HEK293 (cell line): ENCODE measurements at regions not wholly inside any gene's neighbourhood (a gene's known extent, or its start where the extent isn't known, plus 50 kb on each side); places are given as distances from the start of the nearest gene placed in this dataset.

ENCODE experiments used
- CTCF ChIA-PET: fragments of 350-600 bp; formaldehyde crosslinking; extraction: SDS; loops from one replicate; lab custom pipeline; 2021; ENCODE audit warnings: antibody characterized with exemption; lab: Yijun Ruan, JAX
- POLR2A ChIA-PET: fragments of 300-600 bp; formaldehyde crosslinking; extraction: SDS; loops from one replicate; lab custom pipeline; 2020; ENCODE audit warnings: antibody characterized with exemption, inconsistent platforms; lab: Yijun Ruan, JAX
- H3K27ac ChIP-seq: fragments of 200-500 bp; sonication (Bioruptor generic); 2 replicates; pipeline ENCODE4 v1.5.1; 2014; ENCODE audit warnings: low read depth, low read length, control low read depth, inconsistent platforms; ENCODE audit errors: extremely low read depth
- H3K36me3 ChIP-seq, 2 experiments: fragments of 200-500 bp in 1 of 2; sonication (Bioruptor generic) in 1 of 2; 1 replicate in 1 of 2; 2 replicates in 1 of 2; pipeline ENCODE4 v1.5.1; 2014 to 2017; ENCODE audit warnings: inconsistent platforms in 2 of 2, low read length in 2 of 2; ENCODE audit not compliant: control insufficient read depth in 2 of 2, insufficient read depth in 1 of 2
- H3K4me1 ChIP-seq: fragments of 200-500 bp; sonication (Bioruptor generic); 2 replicates; pipeline ENCODE4 v1.5.1; 2014; ENCODE audit warnings: mild to moderate bottlenecking, low read length, inconsistent platforms; ENCODE audit not compliant: control insufficient read depth, insufficient read depth
- H3K4me3 ChIP-seq: 2 replicates; pipeline ENCODE4 v1.5.1; 2011; ENCODE audit warnings: low read depth, mild to moderate bottlenecking, control low read depth, low read length, moderate library complexity
- H3K9me3 ChIP-seq: fragments of 200-500 bp; sonication (Bioruptor generic); 2 replicates; pipeline ENCODE4 v1.5.1; 2014; ENCODE audit warnings: low read depth, low read length, inconsistent platforms; ENCODE audit not compliant: control insufficient read depth, insufficient read depth
- KLF7 ChIP-seq: fragments of 450-650 bp; formaldehyde crosslinking; IDR thresholded peaks from 2 replicates; pipeline ENCODE4 v1.5.1; 2016; ENCODE audit warnings: missing biosample characterization, missing genetic modification characterization, borderline replicate concordance
- MYNN ChIP-seq: fragments of 450-650 bp; formaldehyde crosslinking; IDR thresholded peaks from 2 replicates; pipeline ENCODE4 v1.5.1; 2016; ENCODE audit warnings: missing biosample characterization, missing genetic modification characterization, borderline replicate concordance
- MZF1 ChIP-seq: fragments of 450-650 bp; formaldehyde crosslinking; IDR thresholded peaks from 2 replicates; pipeline ENCODE4 v1.5.1; 2017; ENCODE audit warnings: missing biosample characterization, missing genetic modification characterization, borderline replicate concordance
- REPIN1 ChIP-seq: fragments of 450-650 bp; formaldehyde crosslinking; IDR thresholded peaks from 2 replicates; pipeline ENCODE4 v1.5.1; 2017; ENCODE audit warnings: missing biosample characterization, missing genetic modification characterization, low read depth
- SCRT1 ChIP-seq: fragments of 450-650 bp; formaldehyde crosslinking; IDR thresholded peaks from 2 replicates; pipeline ENCODE4 v1.5.1; 2016; ENCODE audit warnings: missing biosample characterization, missing genetic modification characterization, borderline replicate concordance
- WT1 ChIP-seq: fragments of 450-650 bp; formaldehyde crosslinking; IDR thresholded peaks from 2 replicates; pipeline ENCODE4 v1.5.1; 2016; ENCODE audit warnings: missing biosample characterization, missing genetic modification characterization
- ZNF112 ChIP-seq: fragments of 450-650 bp; formaldehyde crosslinking; IDR thresholded peaks from 2 replicates; pipeline ENCODE4 v1.5.0; 2017; ENCODE audit warnings: missing biosample characterization, missing genetic modification characterization
- ZNF146 ChIP-seq: fragments of 450-650 bp; formaldehyde crosslinking; IDR thresholded peaks from 2 replicates; pipeline ENCODE4 v1.5.1; 2016; ENCODE audit warnings: missing biosample characterization, missing genetic modification characterization
- ZNF155 ChIP-seq: fragments of 450-650 bp; formaldehyde crosslinking; IDR thresholded peaks from 2 replicates; pipeline ENCODE4 v1.5.1; 2016; ENCODE audit warnings: missing biosample characterization, missing genetic modification characterization
- ZNF157 ChIP-seq: fragments of 450-650 bp; formaldehyde crosslinking; IDR thresholded peaks from 2 replicates; pipeline ENCODE4 v1.5.1; 2016; ENCODE audit warnings: missing biosample characterization, missing genetic modification characterization
- ZNF202 ChIP-seq: fragments of 450-650 bp; formaldehyde crosslinking; IDR thresholded peaks from 2 replicates; pipeline ENCODE4 v1.5.1; 2016; ENCODE audit warnings: missing biosample characterization, missing genetic modification characterization, borderline replicate concordance
- ZNF37A ChIP-seq: fragments of 450-650 bp; IDR thresholded peaks from 2 replicates; pipeline ENCODE4 v1.5.1; 2018; ENCODE audit warnings: missing biosample characterization, missing genetic modification characterization
- ZNF433 ChIP-seq: fragments of 450-650 bp; formaldehyde crosslinking; IDR thresholded peaks from 2 replicates; pipeline ENCODE4 v1.5.1; 2016; ENCODE audit warnings: missing biosample characterization, missing genetic modification characterization, low read depth
- TF ChIP-seq, protein P1 (sequence below): fragments of 450-650 bp; formaldehyde crosslinking; optimal IDR thresholded peaks from 2 replicates; pipeline ENCODE3; 2016; ENCODE audit warnings: missing biosample characterization, mild to moderate bottlenecking, missing genetic modification characterization
- TF ChIP-seq, protein P2 (sequence below): fragments of 450-650 bp; formaldehyde crosslinking; IDR thresholded peaks from 2 replicates; pipeline ENCODE4 v1.5.1; 2017; ENCODE audit warnings: missing biosample characterization, missing genetic modification characterization

DNA sequence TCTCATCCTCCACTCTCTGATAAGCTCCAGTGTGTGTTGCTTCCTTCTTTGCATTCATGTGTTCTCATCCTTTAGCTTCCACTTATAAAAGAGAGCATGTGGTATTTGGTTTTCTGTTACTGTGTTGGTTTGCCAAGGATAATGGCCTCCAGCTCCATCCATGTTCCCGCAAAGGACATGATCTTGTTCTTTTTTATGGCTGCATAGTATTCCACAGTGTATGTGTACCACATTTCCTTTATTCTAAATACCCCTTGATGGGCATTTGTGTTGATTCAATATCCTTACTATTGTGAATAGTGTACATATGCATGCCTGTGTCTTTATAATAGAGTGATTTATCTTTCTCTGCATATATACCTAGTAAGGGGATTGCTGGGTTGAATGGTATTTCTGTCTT is 155.1 kb downstream of the DCK start:
- ChIA-PET CTCF (interaction anchor here (0.8 kb wide), 1 partner anchor 14 kb away, joined by 3 read pairs; no protein-coding TSS in a partner anchor), POLR2A (no interaction called here)
- H3K9me3 ChIP-seq = no peaks in the 10 kb centered on the region

DNA sequence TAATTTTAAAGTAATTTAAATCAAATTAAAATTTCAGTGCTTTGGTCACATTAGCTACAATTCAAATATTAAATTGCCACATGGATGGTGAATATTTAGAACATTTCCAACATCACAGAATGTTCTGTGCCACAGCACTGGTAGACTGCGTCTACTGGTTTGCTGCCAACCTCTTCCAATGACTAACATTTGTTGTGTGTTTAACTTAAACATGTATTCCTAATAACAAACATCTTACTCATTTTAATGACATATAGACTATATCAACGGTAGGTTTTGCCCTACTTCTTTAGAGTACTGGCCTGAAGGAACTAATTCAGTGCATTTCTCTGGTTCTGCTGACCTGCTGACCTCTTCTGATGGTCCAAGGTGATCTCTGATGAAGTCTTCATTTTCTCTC is 157.6 kb downstream of the DCK start:
- POLR2A ChIA-PET = no interaction called here
- Histone ChIP-seq H3K36me3 (no peaks in the 10 kb centered on the region), H3K4me3 (no peak overlapping the region), H3K9me3 (no peaks in the 10 kb centered on the region), H3K4me1 (no peaks in the 10 kb centered on the region), H3K27ac (no peak overlapping the region)
- CTCF ChIA-PET = no interaction called here
- TF ChIP-seq ZNF112 = no peak
- no peak for TF ChIP-seq ZNF157 (tag by site-specific recombination)
- no peak for TF ChIP-seq SCRT1 (tag by site-specific recombination)
- TF ChIP-seq MZF1 (tag by site-specific recombination) = no peak
- TF ChIP-seq MYNN = no peak
- TF ChIP-seq, protein P1, sequence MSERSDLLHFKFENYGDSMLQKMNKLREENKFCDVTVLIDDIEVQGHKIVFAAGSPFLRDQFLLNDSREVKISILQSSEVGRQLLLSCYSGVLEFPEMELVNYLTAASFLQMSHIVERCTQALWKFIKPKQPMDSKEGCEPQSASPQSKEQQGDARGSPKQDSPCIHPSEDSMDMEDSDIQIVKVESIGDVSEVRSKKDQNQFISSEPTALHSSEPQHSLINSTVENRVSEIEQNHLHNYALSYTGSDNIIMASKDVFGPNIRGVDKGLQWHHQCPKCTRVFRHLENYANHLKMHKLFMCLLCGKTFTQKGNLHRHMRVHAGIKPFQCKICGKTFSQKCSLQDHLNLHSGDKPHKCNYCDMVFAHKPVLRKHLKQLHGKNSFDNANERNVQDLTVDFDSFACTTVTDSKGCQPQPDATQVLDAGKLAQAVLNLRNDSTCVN = no peak
- TF ChIP-seq, all 188 proteins: peak for 0

More for the DNA sequence above, 155.1 kb downstream of the DCK start:
- Histone ChIP-seq H3K4me1 (no peaks in the 10 kb centered on the region), H3K36me3 (no peaks in the 10 kb centered on the region)
- TF ChIP-seq ZNF146 (tag by site-specific recombination) (peak; percentile 77), ZNF202 (no peak), ZNF433 (tag by site-specific recombination) (no peak)
- TF ChIP-seq, all 188 proteins: peak for 1
- Histone ChIP-seq H3K4me3 (no peak overlapping the region), H3K27ac (no peak overlapping the region)

DNA sequence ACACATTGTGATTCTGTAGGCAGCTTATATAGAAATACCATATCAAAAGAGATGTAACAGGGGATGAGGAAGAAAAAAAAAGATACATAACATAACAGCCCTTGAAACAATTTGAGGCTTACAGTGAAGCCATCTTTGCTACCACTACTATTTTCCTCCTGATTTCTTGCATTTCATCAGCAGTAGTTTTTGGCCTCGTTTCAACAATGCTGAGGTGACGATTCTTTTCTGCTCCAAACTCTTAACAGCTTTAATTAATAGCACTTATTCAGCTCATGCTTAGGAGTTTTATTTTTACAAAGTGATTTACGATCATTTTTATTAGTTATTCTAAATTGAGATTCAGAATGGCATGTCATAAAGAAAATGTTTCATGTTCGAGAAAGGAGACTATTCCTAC is 163.2 kb downstream of the DCK start:
- Histone ChIP-seq H3K9me3 (no peaks in the 10 kb centered on the region), H3K36me3 (no peaks in the 10 kb centered on the region), H3K27ac (no peak overlapping the region), H3K4me3 (no peak overlapping the region), H3K4me1 (no peaks in the 10 kb centered on the region)
- CTCF ChIA-PET = no interaction called here
- POLR2A ChIA-PET = no interaction called here
- TF ChIP-seq, protein P2, sequence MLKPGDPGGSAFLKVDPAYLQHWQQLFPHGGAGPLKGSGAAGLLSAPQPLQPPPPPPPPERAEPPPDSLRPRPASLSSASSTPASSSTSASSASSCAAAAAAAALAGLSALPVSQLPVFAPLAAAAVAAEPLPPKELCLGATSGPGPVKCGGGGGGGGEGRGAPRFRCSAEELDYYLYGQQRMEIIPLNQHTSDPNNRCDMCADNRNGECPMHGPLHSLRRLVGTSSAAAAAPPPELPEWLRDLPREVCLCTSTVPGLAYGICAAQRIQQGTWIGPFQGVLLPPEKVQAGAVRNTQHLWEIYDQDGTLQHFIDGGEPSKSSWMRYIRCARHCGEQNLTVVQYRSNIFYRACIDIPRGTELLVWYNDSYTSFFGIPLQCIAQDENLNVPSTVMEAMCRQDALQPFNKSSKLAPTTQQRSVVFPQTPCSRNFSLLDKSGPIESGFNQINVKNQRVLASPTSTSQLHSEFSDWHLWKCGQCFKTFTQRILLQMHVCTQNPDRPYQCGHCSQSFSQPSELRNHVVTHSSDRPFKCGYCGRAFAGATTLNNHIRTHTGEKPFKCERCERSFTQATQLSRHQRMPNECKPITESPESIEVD (tag by site-specific recombination) = 0 out of 2 replicates have a peak, but pooled peaks have one; percentile 17
- TF ChIP-seq ZNF155 (tag by site-specific recombination) = no peak
- no peak for TF ChIP-seq ZNF37A

DNA sequence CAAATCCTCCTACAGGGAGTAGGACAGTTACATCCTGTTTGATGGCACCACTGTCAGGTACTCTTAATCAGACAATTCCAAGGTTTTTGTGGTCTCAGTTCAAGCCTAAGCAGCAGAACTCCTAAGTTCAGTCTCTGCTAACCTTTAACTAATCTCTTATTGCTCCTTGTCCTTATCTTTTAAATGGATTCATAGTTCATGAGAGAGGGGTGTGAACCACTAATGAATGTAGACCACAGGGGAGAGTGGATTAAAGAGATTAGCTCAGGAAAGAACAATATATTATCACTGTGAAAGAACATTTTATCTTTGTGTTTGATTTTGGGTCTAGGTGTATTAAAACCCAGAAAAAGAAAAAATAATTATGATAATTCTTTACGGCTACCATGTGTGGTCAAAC is 168.9 kb downstream of the DCK start:
- H3K4me3 ChIP-seq = no peak overlapping the region
- H3K36me3 ChIP-seq = no peaks in the 10 kb centered on the region
- TF ChIP-seq WT1 (tag by site-specific recombination) (no peak), KLF7 (tag by site-specific recombination) (no peak), REPIN1 (no peak)
- no peak overlapping the region for H3K27ac ChIP-seq
- H3K9me3 ChIP-seq = no peaks in the 10 kb centered on the region
- no peaks in the 10 kb centered on the region for H3K4me1 ChIP-seq
- CTCF ChIA-PET = no interaction called here
- POLR2A ChIA-PET = no interaction called here
